GM12865 (cell line): ENCODE measurements at regions not wholly inside any gene's neighbourhood (a gene's known extent, or its start where the extent isn't known, plus 50 kb on each side); places are given as distances from the start of the nearest gene placed in this dataset.

Experiments used
- DNase-seq: peaks from one replicate; pipeline ENCODE4 v3.0.0; 2010; ENCODE audit warnings: low read depth
- H3K4me3 ChIP-seq: 2 replicates; pipeline ENCODE4 v1.5.1; 2011; ENCODE audit warnings: mild to moderate bottlenecking, low read depth, low read length, control low read depth
- TF ChIP-seq, protein P1 (sequence below): IDR thresholded peaks from 2 replicates; pipeline ENCODE4 v1.5.1; 2011; ENCODE audit warnings: low read length, control low read depth, low read depth, inconsistent platforms; ENCODE audit not compliant: insufficient read depth; ENCODE audit errors: missing control alignments

DNA sequence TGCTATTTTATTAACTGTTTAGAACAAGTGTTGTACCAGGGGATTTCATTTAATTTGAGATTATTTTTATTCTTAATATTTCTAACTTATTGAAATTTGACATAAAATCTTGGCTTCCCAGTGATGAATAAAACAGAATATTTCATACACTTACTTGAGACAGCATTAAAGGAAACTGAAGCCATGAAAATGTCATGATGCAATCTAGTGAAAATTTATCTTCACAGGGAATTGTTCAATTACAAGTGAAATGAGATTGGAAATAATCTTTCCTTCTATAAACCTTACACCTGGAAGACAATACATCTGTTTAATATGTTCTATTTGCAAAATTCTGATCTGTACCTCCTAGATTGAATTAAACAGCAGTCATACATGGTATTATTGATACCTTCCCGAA lies 511.0 kb upstream of the CDH7 start:
- DNase-seq, result no peak
- no peak overlapping the region for H3K4me3 ChIP-seq
- TF ChIP-seq, protein P1, sequence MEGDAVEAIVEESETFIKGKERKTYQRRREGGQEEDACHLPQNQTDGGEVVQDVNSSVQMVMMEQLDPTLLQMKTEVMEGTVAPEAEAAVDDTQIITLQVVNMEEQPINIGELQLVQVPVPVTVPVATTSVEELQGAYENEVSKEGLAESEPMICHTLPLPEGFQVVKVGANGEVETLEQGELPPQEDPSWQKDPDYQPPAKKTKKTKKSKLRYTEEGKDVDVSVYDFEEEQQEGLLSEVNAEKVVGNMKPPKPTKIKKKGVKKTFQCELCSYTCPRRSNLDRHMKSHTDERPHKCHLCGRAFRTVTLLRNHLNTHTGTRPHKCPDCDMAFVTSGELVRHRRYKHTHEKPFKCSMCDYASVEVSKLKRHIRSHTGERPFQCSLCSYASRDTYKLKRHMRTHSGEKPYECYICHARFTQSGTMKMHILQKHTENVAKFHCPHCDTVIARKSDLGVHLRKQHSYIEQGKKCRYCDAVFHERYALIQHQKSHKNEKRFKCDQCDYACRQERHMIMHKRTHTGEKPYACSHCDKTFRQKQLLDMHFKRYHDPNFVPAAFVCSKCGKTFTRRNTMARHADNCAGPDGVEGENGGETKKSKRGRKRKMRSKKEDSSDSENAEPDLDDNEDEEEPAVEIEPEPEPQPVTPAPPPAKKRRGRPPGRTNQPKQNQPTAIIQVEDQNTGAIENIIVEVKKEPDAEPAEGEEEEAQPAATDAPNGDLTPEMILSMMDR, result no peak

DNA sequence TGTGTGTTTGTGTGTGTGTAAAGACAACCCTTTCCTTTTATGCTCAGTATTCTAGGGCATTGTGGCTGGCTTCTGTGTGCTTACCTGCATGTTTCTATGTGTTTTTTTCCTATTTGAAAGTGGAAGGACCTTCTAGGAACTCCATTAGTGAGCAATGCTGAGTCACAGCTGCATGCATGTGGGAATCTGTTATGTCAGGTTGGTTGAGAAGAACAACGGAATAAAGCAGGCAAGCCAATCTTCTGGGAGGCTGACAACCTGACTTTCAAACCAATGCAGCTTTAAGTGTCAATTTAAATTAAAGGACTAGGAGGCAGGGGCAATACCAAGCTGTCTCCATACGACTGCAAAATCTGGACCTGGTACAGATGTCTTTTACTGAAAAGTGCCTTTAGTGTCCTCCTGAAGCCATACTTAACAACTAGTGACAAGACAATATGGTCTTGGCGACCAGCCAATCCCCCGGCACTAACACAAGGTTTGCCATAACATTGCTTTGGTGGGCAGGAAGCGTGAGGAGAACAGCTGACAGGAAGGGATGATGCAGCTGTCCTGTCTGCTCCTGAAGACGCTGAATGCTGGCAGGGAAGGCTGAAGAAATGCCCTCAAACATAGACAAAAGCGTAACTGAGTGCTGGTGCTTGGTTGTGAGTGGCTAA lies 514.7 kb upstream of the CDH7 start:
- H3K4me3 ChIP-seq, result no peak overlapping the region
- TF ChIP-seq, protein P1, result no peak
- DNase-seq, result no peak

DNA sequence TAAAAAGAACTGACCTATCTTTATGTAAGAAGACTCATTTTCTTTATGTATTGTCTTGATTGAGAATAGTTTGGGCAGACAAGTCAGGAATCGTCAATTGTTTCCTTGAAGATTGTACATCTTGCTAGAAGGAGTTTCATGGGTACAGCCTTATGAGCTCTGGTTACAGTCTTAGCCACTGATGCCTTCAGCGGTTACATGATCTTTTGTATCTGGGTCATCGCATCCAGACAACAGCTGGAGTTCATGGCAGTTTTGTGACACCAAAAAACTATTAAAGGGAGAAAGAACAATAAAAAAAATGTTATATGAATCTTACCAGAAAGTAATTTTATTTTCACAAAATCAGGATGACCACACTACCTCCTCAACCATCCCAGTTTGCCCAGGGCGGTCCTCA lies 520.5 kb upstream of the CDH7 start:
- TF ChIP-seq, protein P1, result no peak
- no peak for DNase-seq
- H3K4me3 ChIP-seq, result no peak overlapping the region

DNA sequence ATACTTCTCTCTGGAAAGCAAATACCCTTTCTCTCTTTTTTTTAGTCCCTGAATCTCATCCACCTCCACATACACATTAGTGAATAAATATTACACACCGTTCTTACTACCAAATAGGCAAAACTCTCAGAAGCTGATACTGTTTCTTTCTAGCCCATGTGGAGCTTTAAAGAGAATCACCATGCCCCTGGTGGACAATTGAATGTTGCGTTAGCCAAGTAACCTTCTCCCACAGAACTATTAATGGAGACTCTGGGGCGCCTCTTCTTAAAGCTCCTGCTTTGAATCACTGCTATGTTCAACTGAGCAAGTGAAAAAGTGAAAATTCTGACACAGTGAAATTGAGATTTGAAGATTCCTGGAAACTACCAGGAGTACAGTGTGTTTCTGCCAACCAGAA lies 522.8 kb upstream of the CDH7 start:
- no peak overlapping the region for H3K4me3 ChIP-seq
- no peak for DNase-seq
- TF ChIP-seq, protein P1, result no peak

DNA sequence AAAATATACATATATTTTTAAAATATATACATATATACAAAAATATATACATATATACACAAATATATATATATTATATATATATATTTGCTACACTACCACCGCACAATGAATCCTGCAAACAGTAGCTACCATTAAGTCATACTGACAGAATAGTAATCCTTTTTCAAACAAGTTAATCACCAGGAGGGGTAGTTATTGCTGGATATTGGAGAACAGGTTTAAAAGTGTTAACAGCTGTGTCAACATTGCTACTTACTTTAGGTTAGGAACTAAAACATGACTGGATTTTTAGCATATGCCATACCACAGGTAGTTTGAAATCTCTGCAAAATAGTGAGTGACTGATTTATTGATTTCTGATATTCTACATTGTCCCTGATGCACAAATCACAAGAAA lies 529.1 kb upstream of the CDH7 start:
- no peak for DNase-seq
- no peak overlapping the region for H3K4me3 ChIP-seq
- TF ChIP-seq, protein P1, result no peak

- TF ChIP-seq, protein P1, result no peak
- DNase-seq, result no peak
- no peak overlapping the region for H3K4me3 ChIP-seq
Observed at GRCh38 chr18:65221115-65221514, 529.7 kb upstream of the CDH7 start.

DNA sequence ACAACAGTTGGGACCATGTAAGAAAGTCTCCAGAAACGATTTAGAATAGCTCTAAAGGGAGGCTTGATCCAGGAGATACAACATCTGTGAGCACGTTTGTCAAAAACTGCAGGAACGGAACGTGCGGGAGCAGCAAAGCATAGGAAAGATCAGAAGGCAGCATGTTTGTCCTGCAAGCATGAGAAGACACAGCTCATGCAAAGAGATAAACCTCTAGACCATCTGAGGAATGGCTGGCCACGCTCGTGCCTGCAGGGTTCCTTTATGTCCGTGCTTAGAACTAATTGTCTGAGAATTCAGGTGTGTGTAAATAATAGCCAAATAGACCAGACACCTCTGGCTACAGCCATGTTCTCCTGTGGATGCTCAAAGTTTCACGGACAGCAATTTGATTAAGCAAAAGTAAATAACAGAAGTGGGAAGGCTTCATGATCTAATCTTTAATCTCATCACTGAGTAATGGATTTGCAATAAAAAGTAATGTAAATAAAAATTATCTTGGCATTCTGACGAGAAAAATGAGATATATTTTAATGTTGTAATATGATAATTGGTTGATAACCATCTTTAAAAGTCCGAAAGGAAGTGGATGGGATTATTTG lies 534.8 kb upstream of the CDH7 start:
- H3K4me3 ChIP-seq, result no peak overlapping the region
- TF ChIP-seq, protein P1, result no peak
- DNase-seq, result no peak
